Loucy (cell line): ENCODE measurements at regions not wholly inside any gene's neighbourhood (a gene's known extent, or its start where the extent isn't known, plus 50 kb on each side); places are given as distances from the start of the nearest gene placed in this dataset.

Source experiments
- CTCF ChIP-seq: fragments of 200-600 bp; sonication (generic); conservative IDR thresholded peaks from 2 replicates; pipeline ENCODE4 v1.5.1; 2014; ENCODE audit warnings: mild to moderate bottlenecking, antibody characterized with exemption, low read length
- EZH2phosphoT487 ChIP-seq: fragments of 200-600 bp; IDR thresholded peaks from 2 replicates; pipeline ENCODE4 v1.6.1; 2018; ENCODE audit warnings: antibody characterized with exemption, mild to moderate bottlenecking, moderate library complexity, borderline replicate concordance

- TF ChIP-seq CTCF (no peak), EZH2phosphoT487 (no peak)
These were observed 143.0 kb downstream of the RAD51AP2 start for GRCh38 chr2:17375262-17375661.
